H9 (cell line): ENCODE measurements at regions not wholly inside any gene's neighbourhood (a gene's known extent, or its start where the extent isn't known, plus 50 kb on each side); places are given as distances from the start of the nearest gene placed in this dataset.

Source experiments
- DNase-seq: peaks from one replicate; pipeline ENCODE4 v3.0.0-alpha.2; 2017
- H2AFZ ChIP-seq: one replicate; pipeline ENCODE4 v1.6.1; 2013; ENCODE audit warnings: mild to moderate bottlenecking, low read length, control low read depth, moderate library complexity
- H2AK5ac ChIP-seq: 2 replicates; pipeline ENCODE4 v1.6.1; 2013; ENCODE audit warnings: low read length, control low read depth, mixed read lengths; ENCODE audit not compliant: insufficient read length
- H2BK120ac ChIP-seq: one replicate; pipeline ENCODE4 v1.6.1; 2013; ENCODE audit warnings: low read depth, mild to moderate bottlenecking, low read length, control low read depth, inconsistent platforms; ENCODE audit not compliant: poor library complexity, severe bottlenecking
- H2BK12ac ChIP-seq: 2 replicates; pipeline ENCODE4 v1.6.1; 2013; ENCODE audit warnings: low read length, control low read depth, mixed read lengths, low read depth; ENCODE audit not compliant: insufficient read length
- H2BK15ac ChIP-seq: 2 replicates; pipeline ENCODE4 v1.6.1; 2013; ENCODE audit warnings: low read depth, low read length, control low read depth
- H2BK20ac ChIP-seq: one replicate; pipeline ENCODE4 v1.6.1; 2013; ENCODE audit warnings: low read depth, mild to moderate bottlenecking, low read length, control low read depth, inconsistent platforms; ENCODE audit not compliant: poor library complexity, severe bottlenecking
- H2BK5ac ChIP-seq: 2 replicates; pipeline ENCODE4 v1.6.1; 2013; ENCODE audit warnings: low read length, control low read depth, mixed read lengths; ENCODE audit not compliant: insufficient read length
- H3K14ac ChIP-seq: 2 replicates; pipeline ENCODE4 v1.6.1; 2013; ENCODE audit warnings: low read length, control low read depth; ENCODE audit not compliant: insufficient read depth
- H3K18ac ChIP-seq: 2 replicates; pipeline ENCODE4 v1.6.1; 2013; ENCODE audit warnings: low read depth, mild to moderate bottlenecking, mixed read lengths, low read length, control low read depth; ENCODE audit not compliant: insufficient read length
- H3K23ac ChIP-seq: 2 replicates; pipeline ENCODE4 v1.6.1; 2013; ENCODE audit warnings: low read length, control low read depth, mixed read lengths, low read depth; ENCODE audit not compliant: insufficient read length
- H3K23me2 ChIP-seq: 2 replicates; pipeline ENCODE4 v1.6.1; 2013; ENCODE audit warnings: low read depth, mild to moderate bottlenecking, mixed read lengths, low read length, control low read depth; ENCODE audit not compliant: insufficient read length, poor library complexity, severe bottlenecking
- H3K27ac ChIP-seq: 2 replicates; pipeline ENCODE4 v1.5.1; 2013; ENCODE audit warnings: low read length, control low read depth, mixed read lengths, low read depth; ENCODE audit not compliant: insufficient read length
- H3K27me3 ChIP-seq: 2 replicates; pipeline ENCODE4 v1.6.1; 2013; ENCODE audit warnings: low read length, control low read depth, inconsistent platforms; ENCODE audit not compliant: insufficient read depth
- H3K4ac ChIP-seq: 2 replicates; pipeline ENCODE4 v1.6.1; 2013; ENCODE audit warnings: low read depth, mild to moderate bottlenecking, control low read depth, inconsistent platforms, low read length, moderate library complexity
- H3K4me1 ChIP-seq: 2 replicates; pipeline ENCODE4 v1.6.1; 2013; ENCODE audit warnings: low read length, control low read depth, inconsistent platforms; ENCODE audit not compliant: insufficient read depth
- H3K4me2 ChIP-seq: 2 replicates; pipeline ENCODE4 v1.6.1; 2013; ENCODE audit warnings: low read length, control low read depth, mixed read lengths; ENCODE audit not compliant: insufficient read length, insufficient read depth
- H3K56ac ChIP-seq: 2 replicates; pipeline ENCODE4 v1.6.1; 2013; ENCODE audit warnings: low read depth, mild to moderate bottlenecking, mixed read lengths, low read length, control low read depth; ENCODE audit not compliant: insufficient read length
- H3K79me1 ChIP-seq: 2 replicates; pipeline ENCODE4 v1.6.1; 2013; ENCODE audit warnings: low read depth, mild to moderate bottlenecking, moderate library complexity, low read length, control low read depth, inconsistent platforms; ENCODE audit not compliant: insufficient read depth, poor library complexity, severe bottlenecking
- H3K79me2 ChIP-seq: 2 replicates; pipeline ENCODE4 v1.6.1; 2013; ENCODE audit warnings: low read length, control low read depth, inconsistent platforms; ENCODE audit not compliant: insufficient read depth
- H3K9ac ChIP-seq: 2 replicates; pipeline ENCODE4 v1.6.1; 2013; ENCODE audit warnings: low read length, control low read depth, mixed read lengths; ENCODE audit not compliant: insufficient read length; ENCODE audit errors: extremely low read depth
- H3K9me3 ChIP-seq: one replicate; pipeline ENCODE4 v1.6.1; 2013; ENCODE audit warnings: low read depth, low read length, inconsistent platforms; ENCODE audit not compliant: control insufficient read depth
- H3T11ph ChIP-seq: one replicate; pipeline ENCODE4 v1.6.1; 2013; ENCODE audit warnings: mild to moderate bottlenecking, low read length, control low read depth, inconsistent platforms
- H4K20me1 ChIP-seq: one replicate; pipeline ENCODE4 v1.6.1; 2013; ENCODE audit not compliant: control insufficient read depth, insufficient read length, insufficient read depth
- H4K5ac ChIP-seq: 2 replicates; pipeline ENCODE4 v1.6.1; 2013; ENCODE audit warnings: low read depth, mild to moderate bottlenecking, mixed read lengths, low read length, control low read depth; ENCODE audit not compliant: insufficient read length
- H4K8ac ChIP-seq: replicated peaks from 2 replicates; pipeline ENCODE4 v1.6.1; 2013; ENCODE audit warnings: low read length, control low read depth, mixed read lengths, low read depth; ENCODE audit not compliant: insufficient read length
- H4K91ac ChIP-seq: 2 replicates; pipeline ENCODE4 v1.6.1; 2013; ENCODE audit warnings: low read depth, mild to moderate bottlenecking, moderate library complexity, mixed read lengths, low read length, control low read depth; ENCODE audit not compliant: insufficient read length
- H3K27ac Mint-ChIP-seq, 3 experiments: 2 replicates in 2 of 3; 3 replicates in 1 of 3; pipeline ENCODE4 v1.8.0; 2020 to 2021; ENCODE audit warnings: mixed read lengths in 3 of 3, mild to moderate bottlenecking in 1 of 3, moderate library complexity in 1 of 3
- H3K27me3 Mint-ChIP-seq: 2 replicates; pipeline ENCODE4 v1.8.0; 2021; ENCODE audit warnings: low read depth, mild to moderate bottlenecking, moderate library complexity, mixed read lengths
- H3K36me3 Mint-ChIP-seq, 3 experiments: 2 replicates in 2 of 3; 3 replicates in 1 of 3; pipeline ENCODE4 v1.8.0; 2020 to 2021; ENCODE audit warnings: low read depth in 3 of 3, mixed read lengths in 3 of 3; ENCODE audit not compliant: insufficient read depth in 1 of 3
- H3K4me1 Mint-ChIP-seq, 2 experiments: 2 replicates each; pipeline ENCODE4 v1.8.0; 2020; ENCODE audit warnings: mixed read lengths in 2 of 2
- H3K4me3 Mint-ChIP-seq, 2 experiments: 2 replicates in 1 of 2; 3 replicates in 1 of 2; pipeline ENCODE4 v1.8.0; 2020 to 2021; ENCODE audit warnings: mild to moderate bottlenecking in 2 of 2, mixed read lengths in 2 of 2, moderate library complexity in 1 of 2
- H3K9me3 Mint-ChIP-seq, 2 experiments: 2 replicates in 1 of 2; 3 replicates in 1 of 2; pipeline ENCODE4 v1.8.0; 2020; ENCODE audit warnings: mild to moderate bottlenecking in 2 of 2, mixed read lengths in 2 of 2, moderate library complexity in 1 of 2
- WGBS: extraction: QIAGEN DNeasy Blood & Tissue Kit; methylation state at CpG from one replicate; pipeline ENCODE4 v1.1.7; 2013; ENCODE audit warnings: missing lambda C conversion rate, low lambda C conversion rate, mixed read lengths; ENCODE audit not compliant: insufficient read length; ENCODE audit errors: extremely low coverage; 5-methylcytosine and 5-hydroxymethylcytosine counted together
- TF ChIP-seq, protein P1 (sequence below): fragments of 200-600 bp; sonication (generic); conservative IDR thresholded peaks from 3 replicates; pipeline ENCODE4 v1.8.0; 2021; ENCODE audit warnings: antibody characterized with exemption, mild to moderate bottlenecking

DNA sequence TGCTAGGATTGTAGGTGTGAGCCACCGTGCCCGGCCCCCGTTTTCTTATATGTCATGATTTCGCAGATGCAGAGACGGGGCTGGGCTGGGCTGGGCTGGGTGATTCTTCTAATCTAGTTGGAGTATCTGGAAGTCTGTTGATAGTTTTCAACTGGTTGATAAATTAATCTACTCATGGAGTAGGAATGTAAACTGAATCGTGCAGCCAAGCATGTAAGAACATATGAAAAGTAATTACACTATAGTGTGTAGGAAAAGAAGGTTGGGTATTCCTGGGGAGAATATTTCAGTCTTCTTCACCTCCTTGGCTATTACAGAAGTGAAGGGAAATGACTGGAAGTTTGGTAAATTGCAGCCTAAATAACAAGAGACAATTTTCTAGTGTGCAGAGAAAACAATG lies 82.6 kb upstream of the MAGI1 start:
- H3K9me3 ChIP-seq: no peaks in the 10 kb centered on the region
- H4K5ac ChIP-seq: no peak overlapping the region
- no peak overlapping the region for H4K91ac ChIP-seq
- TF ChIP-seq, protein P1, sequence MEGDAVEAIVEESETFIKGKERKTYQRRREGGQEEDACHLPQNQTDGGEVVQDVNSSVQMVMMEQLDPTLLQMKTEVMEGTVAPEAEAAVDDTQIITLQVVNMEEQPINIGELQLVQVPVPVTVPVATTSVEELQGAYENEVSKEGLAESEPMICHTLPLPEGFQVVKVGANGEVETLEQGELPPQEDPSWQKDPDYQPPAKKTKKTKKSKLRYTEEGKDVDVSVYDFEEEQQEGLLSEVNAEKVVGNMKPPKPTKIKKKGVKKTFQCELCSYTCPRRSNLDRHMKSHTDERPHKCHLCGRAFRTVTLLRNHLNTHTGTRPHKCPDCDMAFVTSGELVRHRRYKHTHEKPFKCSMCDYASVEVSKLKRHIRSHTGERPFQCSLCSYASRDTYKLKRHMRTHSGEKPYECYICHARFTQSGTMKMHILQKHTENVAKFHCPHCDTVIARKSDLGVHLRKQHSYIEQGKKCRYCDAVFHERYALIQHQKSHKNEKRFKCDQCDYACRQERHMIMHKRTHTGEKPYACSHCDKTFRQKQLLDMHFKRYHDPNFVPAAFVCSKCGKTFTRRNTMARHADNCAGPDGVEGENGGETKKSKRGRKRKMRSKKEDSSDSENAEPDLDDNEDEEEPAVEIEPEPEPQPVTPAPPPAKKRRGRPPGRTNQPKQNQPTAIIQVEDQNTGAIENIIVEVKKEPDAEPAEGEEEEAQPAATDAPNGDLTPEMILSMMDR: no peak
- no peak overlapping the region for H2BK120ac ChIP-seq
- no peak overlapping the region for H3T11ph ChIP-seq
- no peak overlapping the region for H4K8ac ChIP-seq
- no peak overlapping the region for H3K14ac ChIP-seq
- H2BK15ac ChIP-seq: no peak overlapping the region
- H3K56ac ChIP-seq: no peak overlapping the region
- H3K23me2 ChIP-seq: no peaks in the 10 kb centered on the region
- no peaks in the 10 kb centered on the region for H3K36me3 Mint-ChIP-seq
- no peak overlapping the region for H2BK12ac ChIP-seq
- no peaks in the 10 kb centered on the region for H3K27me3 Mint-ChIP-seq
- H3K23ac ChIP-seq: no peak overlapping the region
- DNase-seq: no peak
- H2AK5ac ChIP-seq: no peak overlapping the region
- no peak overlapping the region for H2AFZ ChIP-seq
- no peak overlapping the region for H3K4me2 ChIP-seq
- H3K4me3 Mint-ChIP-seq: no peak overlapping the region
- WGBS: no CpG with 5 or more reads among the region's 6 CpGs
- peaks cover 7 to 10% of the 10 kb centered on the region in 2 experiments for H3K4me1 Mint-ChIP-seq
- H3K27ac ChIP-seq: no peak overlapping the region
- no peak overlapping the region for H3K18ac ChIP-seq
- H3K79me1 ChIP-seq: no peaks in the 10 kb centered on the region
- no peak overlapping the region for H3K27ac Mint-ChIP-seq
- H3K27me3 ChIP-seq: no peaks in the 10 kb centered on the region
- no peaks in the 10 kb centered on the region for H4K20me1 ChIP-seq
- H2BK5ac ChIP-seq: no peak overlapping the region
- no peak overlapping the region for H3K9ac ChIP-seq
- H3K9me3 Mint-ChIP-seq: no peaks in the 10 kb centered on the region
- no peak overlapping the region for H2BK20ac ChIP-seq
- H3K79me2 ChIP-seq: no peaks in the 10 kb centered on the region
- H3K4ac ChIP-seq: no peak overlapping the region
- H3K4me1 ChIP-seq: no peaks in the 10 kb centered on the region
